ENCODE measurements at regions not wholly inside any gene's neighbourhood (a gene's known extent, or its start where the extent isn't known, plus 50 kb on each side); places are given as distances from the start of the nearest gene placed in this dataset.

- TF ChIP-seq CTCF (IDR thresholded peaks at IDR 0.05) (no peak), EP300 (IDR thresholded peaks at IDR 0.05) (no peak), POLR2AphosphoS5 (IDR thresholded peaks at IDR 0.05) (no peak)
These were observed 95.0 kb upstream of the RUFY1 start for GRCh38 chr5:179455320-179455719.

Data from upper lobe of left lung (tissue), 4 donors.